GM12873 (cell line): ENCODE measurements at regions not wholly inside any gene's neighbourhood (a gene's known extent, or its start where the extent isn't known, plus 50 kb on each side); places are given as distances from the start of the nearest gene placed in this dataset.

ENCODE experiments used
- TF ChIP-seq, protein P1 (sequence below): IDR thresholded peaks from 2 replicates; pipeline ENCODE4 v1.5.1; 2012; ENCODE audit warnings: low read depth, mild to moderate bottlenecking, moderate library complexity, low read length, control low read depth; ENCODE audit not compliant: insufficient read depth; ENCODE audit errors: missing control alignments

DNA sequence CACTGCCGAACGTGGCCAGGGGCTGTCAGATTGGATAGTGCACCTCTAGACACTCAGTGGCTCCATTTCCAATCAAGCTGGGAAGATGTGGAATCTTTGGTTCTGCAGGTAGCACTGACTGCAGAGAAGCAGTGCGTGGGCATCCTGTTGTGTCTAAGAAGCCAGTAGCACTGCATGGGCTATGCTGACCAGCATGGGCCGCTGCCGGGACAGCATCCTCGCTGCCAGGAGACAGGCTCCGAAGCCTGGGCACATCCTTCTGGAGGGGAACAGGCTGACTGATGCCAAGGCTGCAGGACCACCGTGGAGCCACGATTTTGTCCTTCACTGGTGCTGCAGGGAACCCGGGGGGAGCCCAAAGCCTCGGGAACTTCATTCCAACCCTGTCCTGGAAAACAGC is 649.4 kb downstream of the NPHP4 start:
- TF ChIP-seq, protein P1, sequence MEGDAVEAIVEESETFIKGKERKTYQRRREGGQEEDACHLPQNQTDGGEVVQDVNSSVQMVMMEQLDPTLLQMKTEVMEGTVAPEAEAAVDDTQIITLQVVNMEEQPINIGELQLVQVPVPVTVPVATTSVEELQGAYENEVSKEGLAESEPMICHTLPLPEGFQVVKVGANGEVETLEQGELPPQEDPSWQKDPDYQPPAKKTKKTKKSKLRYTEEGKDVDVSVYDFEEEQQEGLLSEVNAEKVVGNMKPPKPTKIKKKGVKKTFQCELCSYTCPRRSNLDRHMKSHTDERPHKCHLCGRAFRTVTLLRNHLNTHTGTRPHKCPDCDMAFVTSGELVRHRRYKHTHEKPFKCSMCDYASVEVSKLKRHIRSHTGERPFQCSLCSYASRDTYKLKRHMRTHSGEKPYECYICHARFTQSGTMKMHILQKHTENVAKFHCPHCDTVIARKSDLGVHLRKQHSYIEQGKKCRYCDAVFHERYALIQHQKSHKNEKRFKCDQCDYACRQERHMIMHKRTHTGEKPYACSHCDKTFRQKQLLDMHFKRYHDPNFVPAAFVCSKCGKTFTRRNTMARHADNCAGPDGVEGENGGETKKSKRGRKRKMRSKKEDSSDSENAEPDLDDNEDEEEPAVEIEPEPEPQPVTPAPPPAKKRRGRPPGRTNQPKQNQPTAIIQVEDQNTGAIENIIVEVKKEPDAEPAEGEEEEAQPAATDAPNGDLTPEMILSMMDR = no peak

DNA sequence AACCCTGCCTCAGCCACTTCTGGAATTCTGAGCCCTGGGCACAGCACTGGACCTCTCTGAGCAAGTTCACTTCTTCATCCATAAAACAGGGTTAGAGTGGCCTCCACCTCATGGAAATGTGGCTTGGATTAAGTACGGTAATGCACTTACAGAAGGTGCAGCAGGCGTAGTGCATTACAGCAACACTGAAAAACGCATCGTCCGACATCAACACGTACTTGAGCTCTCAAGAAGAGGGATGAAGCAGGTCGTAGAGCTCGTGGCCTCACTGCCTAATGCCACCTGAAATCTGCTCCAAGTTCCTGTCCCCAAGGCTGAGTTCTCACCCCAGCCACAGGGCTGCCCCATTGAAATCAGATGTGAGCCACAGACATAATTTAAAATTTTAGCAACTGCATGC is 650.1 kb downstream of the NPHP4 start:
- TF ChIP-seq, protein P1 = no peak

DNA sequence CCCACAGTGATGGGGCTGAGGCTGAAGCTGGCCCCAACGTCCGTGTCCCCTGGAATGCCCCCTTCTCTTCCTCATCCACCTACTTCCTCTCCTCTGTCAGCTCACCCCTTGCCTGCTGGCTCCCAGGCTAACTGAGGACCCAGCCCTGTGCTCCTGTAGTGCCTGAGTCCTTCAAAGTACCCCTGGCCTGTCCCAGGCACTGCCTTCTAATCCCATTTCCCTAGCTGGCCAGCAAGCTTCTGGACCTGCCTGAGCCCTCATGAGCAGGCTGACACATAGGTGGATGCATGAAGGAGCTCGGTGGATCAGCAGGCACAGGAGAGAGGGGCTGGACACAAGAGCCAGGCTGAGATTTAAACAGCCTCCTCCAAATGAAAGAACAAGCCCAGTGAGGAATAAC is 650.8 kb downstream of the NPHP4 start:
- TF ChIP-seq, protein P1 = no peak

DNA sequence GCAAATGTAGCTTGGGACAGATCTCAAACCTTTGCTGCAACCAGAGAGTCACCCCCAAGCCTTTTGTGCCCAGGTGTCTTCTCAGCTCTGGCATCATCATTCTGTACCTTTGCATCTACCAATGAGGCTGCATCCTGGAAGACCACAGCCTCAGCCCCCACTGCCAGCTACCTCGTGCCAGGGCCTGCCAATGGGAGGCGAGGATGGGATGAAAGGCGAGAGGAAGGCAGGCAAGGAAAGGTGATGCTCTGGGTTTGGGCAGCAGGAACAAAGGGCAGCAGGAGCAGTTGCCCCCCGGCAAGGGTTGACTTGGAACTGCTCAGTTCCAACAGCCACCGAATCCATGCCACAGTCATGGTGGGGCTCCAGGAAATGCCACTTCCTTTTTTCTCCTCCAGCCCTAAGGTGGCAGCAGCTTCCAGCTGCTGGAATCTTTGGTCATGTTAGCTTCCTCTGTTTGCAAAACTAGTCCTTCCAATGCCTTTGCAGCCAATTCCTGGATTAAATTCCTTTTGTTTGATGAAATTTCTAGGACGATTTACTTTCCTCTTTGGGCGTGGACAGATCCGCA is 651.6 kb downstream of the NPHP4 start:
- TF ChIP-seq, protein P1 = no peak

DNA sequence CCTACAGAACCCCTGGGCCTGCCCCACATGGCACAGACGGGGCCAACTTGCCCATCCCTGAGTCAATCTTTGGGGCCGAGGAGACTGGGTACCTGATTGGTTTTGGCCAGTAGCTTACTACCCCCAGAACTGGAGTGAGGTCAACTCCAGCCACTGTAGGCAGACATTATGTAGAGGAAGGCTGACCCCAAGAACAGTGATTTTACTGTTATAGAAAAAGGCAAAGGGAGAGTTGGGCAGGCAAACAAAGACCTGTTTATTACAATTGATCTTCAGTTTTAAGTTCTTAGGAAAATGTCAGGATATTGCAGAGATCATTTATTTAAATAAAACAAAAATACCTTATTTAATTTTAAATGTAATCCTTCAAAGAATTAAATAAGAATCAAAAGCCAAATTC is 653.8 kb downstream of the NPHP4 start:
- TF ChIP-seq, protein P1 = no peak

DNA sequence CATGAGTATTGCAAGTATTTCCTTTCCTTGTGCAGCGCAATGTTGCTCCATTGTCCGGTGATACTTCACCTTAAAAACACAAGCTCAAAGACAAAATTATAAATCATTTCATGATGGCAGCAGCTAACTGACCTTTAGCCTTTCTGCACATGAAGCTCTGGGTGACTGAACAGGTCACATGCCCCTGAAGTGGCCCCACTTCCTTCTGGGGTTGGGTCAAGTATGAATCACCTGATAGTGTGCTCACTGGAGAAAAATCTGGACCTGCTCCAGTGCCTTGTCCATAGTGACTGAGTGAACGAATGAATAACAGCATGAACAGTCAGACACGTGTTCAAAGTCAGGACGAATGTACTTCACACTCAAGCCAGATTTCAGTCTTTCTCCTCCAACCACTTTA is 658.9 kb downstream of the NPHP4 start:
- TF ChIP-seq, protein P1 = no peak

DNA sequence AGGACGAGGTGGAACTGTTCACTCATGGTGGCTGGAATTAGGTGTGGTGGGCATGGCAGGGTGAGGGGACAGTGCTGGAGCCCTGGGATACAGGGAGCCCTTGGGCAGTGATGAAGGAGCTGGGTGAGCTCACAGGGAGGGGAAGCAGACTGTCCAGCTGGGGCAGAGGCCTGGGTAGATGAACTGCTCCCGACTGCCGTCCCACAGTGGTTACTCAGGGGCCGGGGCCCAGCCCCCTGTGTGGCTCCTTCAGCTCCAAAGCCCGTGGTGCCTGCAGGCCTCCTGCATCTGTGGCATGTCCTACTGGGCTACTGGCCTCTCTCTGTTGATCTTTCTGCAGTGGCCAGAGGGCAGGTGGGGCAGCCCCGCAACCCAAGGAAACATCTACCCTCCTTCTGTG is 661.1 kb downstream of the NPHP4 start:
- TF ChIP-seq, protein P1 = no peak

DNA sequence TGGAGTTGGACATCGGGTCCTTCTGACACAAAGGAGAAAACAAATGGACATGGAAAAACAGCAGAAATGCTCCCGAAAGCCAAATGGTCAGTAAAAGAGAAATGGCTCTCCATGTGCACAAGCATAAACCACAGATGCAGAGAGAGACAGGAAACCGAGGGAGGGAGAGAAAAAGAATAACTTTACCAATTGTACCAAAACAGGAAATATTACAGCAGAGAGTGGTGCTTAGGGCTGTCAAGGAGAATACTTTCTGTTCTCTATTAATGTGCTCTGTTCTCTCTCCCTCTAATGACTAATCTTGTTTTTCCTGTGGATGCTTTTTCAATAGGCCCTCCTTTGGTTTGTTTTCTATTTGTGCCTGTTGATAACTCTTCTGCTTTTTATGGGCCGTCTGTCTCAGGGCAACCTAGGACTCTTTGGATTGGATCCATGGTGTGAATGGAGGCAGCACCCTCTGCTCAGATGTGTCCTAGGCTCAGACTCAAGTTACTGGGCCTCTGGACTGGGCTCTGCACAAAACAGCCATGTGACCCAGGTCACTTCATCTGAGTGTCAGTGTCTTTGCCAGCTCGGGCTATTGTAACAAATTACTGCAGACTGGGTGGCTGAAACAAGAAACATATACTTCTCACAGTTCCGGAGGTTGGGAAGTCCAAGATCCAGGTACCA is 663.0 kb downstream of the NPHP4 start:
- TF ChIP-seq, protein P1 = no peak
